Inflammatory macrophage (primary cell): ENCODE measurements at regions not wholly inside any gene's neighbourhood (a gene's known extent, or its start where the extent isn't known, plus 50 kb on each side); places are given as distances from the start of the nearest gene placed in this dataset.
"Not testable (repeated sequence)": the region's sequence is repeated elsewhere in the genome, so short reads cannot be mapped to it uniquely, and the experiment has no call there.

Experiments
- DNase-seq, 2 donors: peaks; one replicate each; pipeline ENCODE4 v3.0.0-alpha.2; 2020 to 2022

GRCh38 chr3:82261637-82262036 is 500.2 kb upstream of the GBE1 start:
- no peak for DNase-seq

- no peak for DNase-seq
These were observed 499.6 kb upstream of the GBE1 start for GRCh38 chr3:82261013-82261412.

GRCh38 chr3:82259994-82260393 is 498.5 kb upstream of the GBE1 start:
- no peak for DNase-seq

- no peak for DNase-seq
These were observed 478.9 kb upstream of the GBE1 start for GRCh38 chr3:82240322-82240721.

GRCh38 chr3:82236257-82236656 is 474.8 kb upstream of the GBE1 start:
- no peak for DNase-seq

GRCh38 chr3:82229397-82229796 is 468.0 kb upstream of the GBE1 start:
- DNase-seq: no peak

- no peak for DNase-seq
These were observed 463.2 kb upstream of the GBE1 start for GRCh38 chr3:82224661-82225060.

- no peak for DNase-seq
These were observed 461.0 kb upstream of the GBE1 start for GRCh38 chr3:82222401-82222800.

- no peak for DNase-seq
These were observed 456.1 kb upstream of the GBE1 start for GRCh38 chr3:82217571-82217970.

GRCh38 chr3:82208002-82208710 is 446.7 kb upstream of the GBE1 start:
- DNase-seq: no peak

GRCh38 chr3:82202269-82202668 is 440.8 kb upstream of the GBE1 start:
- DNase-seq: no peak

- DNase-seq: no peak
These were observed 439.9 kb upstream of the GBE1 start for GRCh38 chr3:82201316-82201715.

GRCh38 chr3:82198009-82198408 is 436.6 kb upstream of the GBE1 start:
- DNase-seq: no peak

- no peak for DNase-seq
These were observed 435.2 kb upstream of the GBE1 start for GRCh38 chr3:82196645-82197044.

GRCh38 chr3:82194870-82195269 is 433.4 kb upstream of the GBE1 start:
- DNase-seq: no peak

GRCh38 chr3:82186017-82186416 is 424.6 kb upstream of the GBE1 start:
- no peak for DNase-seq

GRCh38 chr3:82179291-82179690 is 417.8 kb upstream of the GBE1 start:
- no peak for DNase-seq

GRCh38 chr3:82178291-82178690 is 416.8 kb upstream of the GBE1 start:
- no peak for DNase-seq

- no peak for DNase-seq
These were observed 416.3 kb upstream of the GBE1 start for GRCh38 chr3:82177774-82178173.

GRCh38 chr3:82165266-82165665 is 403.8 kb upstream of the GBE1 start:
- no peak for DNase-seq

- DNase-seq: peak in 1 of 2 donors; percentile 47
These were observed 402.6 kb upstream of the GBE1 start for GRCh38 chr3:82163907-82164520.

- DNase-seq: no peak
These were observed 396.5 kb upstream of the GBE1 start for GRCh38 chr3:82157952-82158351.

- DNase-seq: not testable (repeated sequence)
These were observed 392.4 kb upstream of the GBE1 start for GRCh38 chr3:82153892-82154291.

- DNase-seq: no peak
These were observed 384.3 kb upstream of the GBE1 start for GRCh38 chr3:82145742-82146141.

GRCh38 chr3:82144811-82145210 is 383.4 kb upstream of the GBE1 start:
- DNase-seq: no peak
